ENCODE measurements at regions not wholly inside any gene's neighbourhood (a gene's known extent, or its start where the extent isn't known, plus 50 kb on each side); places are given as distances from the start of the nearest gene placed in this dataset.

- Histone ChIP-seq H3K4me1 (peaks cover 7 to 22% (median 14%) of the 10 kb centered on the region in 4 donors), H3K9me3 (no peaks in the 10 kb centered on the region), H3K36me3 (no peaks in the 10 kb centered on the region), H3K27me3 (no peaks in the 10 kb centered on the region), H3K4me3 (no peak overlapping the region), H3K27ac (peak overlapping the region in 3 of 5 donors; percentile 2 to 53 (median 25))
- peak; percentile 63 to 80 for DNase-seq
- 29 to 46% (median 36%) methylated on average over 5 of the region's 5 CpGs for WGBS, 5 donors
- TF ChIP-seq CTCF (IDR thresholded peaks at IDR 0.05) (no peak), POLR2AphosphoS5 (IDR thresholded peaks at IDR 0.05) (peak in 2 of 3 donors; percentile 24 to 25), POLR2A (IDR thresholded peaks at IDR 0.05) (no peak), EP300 (IDR thresholded peaks at IDR 0.05) (no peak)
- intact Hi-C loops (cut with DNase I; ENCODE audit: low total_unique reads) = no loop called here
Observed at GRCh38 chr1:172960454-172961208, 90.1 kb downstream of the TNFSF18 start.

- WGBS, 5 donors = 49 to 65% (median 58%) methylated on average over 1 of the region's 1 CpG
- intact Hi-C loops (cut with DNase I; ENCODE audit: low total_unique reads) = no loop called here
Observed at GRCh38 chr1:172964864-172965263, 85.9 kb downstream of the TNFSF18 start.

GRCh38 chr1:172966844-172967540 lies 83.7 kb downstream of the TNFSF18 start:
- H3K36me3 ChIP-seq = no peaks in the 10 kb centered on the region
- H3K27me3 ChIP-seq = no peaks in the 10 kb centered on the region
- intact Hi-C loops (cut with DNase I; ENCODE audit: low total_unique reads) = no loop called here
- H3K9me3 ChIP-seq = no peaks in the 10 kb centered on the region
- H3K4me1 ChIP-seq = peaks cover 4 to 9% (median 6%) of the 10 kb centered on the region in 4 donors
- TF ChIP-seq CTCF (IDR thresholded peaks at IDR 0.05) = no peak
- no peak for TF ChIP-seq POLR2AphosphoS5 (IDR thresholded peaks at IDR 0.05)
- TF ChIP-seq POLR2A (IDR thresholded peaks at IDR 0.05) = no peak
- TF ChIP-seq EP300 (IDR thresholded peaks at IDR 0.05) = no peak
- DNase-seq = no peak
- H3K4me3 ChIP-seq = no peak overlapping the region
- H3K27ac ChIP-seq = no peak overlapping the region

More at GRCh38 chr1:172964864-172965263, 85.9 kb downstream of the TNFSF18 start:
- TF ChIP-seq POLR2AphosphoS5 (IDR thresholded peaks at IDR 0.05) (no peak), EP300 (IDR thresholded peaks at IDR 0.05) (no peak)
- H3K36me3 ChIP-seq = no peaks in the 10 kb centered on the region
- H3K4me1 ChIP-seq = peaks cover under 1 to 18% (median 11%) of the 10 kb centered on the region in 4 donors
- no peak overlapping the region for H3K27ac ChIP-seq
- no peak overlapping the region for H3K4me3 ChIP-seq
- no peaks in the 10 kb centered on the region for H3K27me3 ChIP-seq
- H3K9me3 ChIP-seq = no peaks in the 10 kb centered on the region
- no peak for DNase-seq

- Histone ChIP-seq H3K4me3 (no peak overlapping the region), H3K9me3 (no peaks in the 10 kb centered on the region), H3K36me3 (no peaks in the 10 kb centered on the region), H3K27me3 (no peaks in the 10 kb centered on the region), H3K4me1 (peaks cover 4 to 11% (median 7%) of the 10 kb centered on the region in 4 donors), H3K27ac (no peak overlapping the region)
- no peak for DNase-seq
- no peak for TF ChIP-seq POLR2A (IDR thresholded peaks at IDR 0.05)
- no peak for TF ChIP-seq CTCF (IDR thresholded peaks at IDR 0.05)
- no peak for TF ChIP-seq EP300 (IDR thresholded peaks at IDR 0.05)
- no peak for TF ChIP-seq POLR2AphosphoS5 (IDR thresholded peaks at IDR 0.05)
- intact Hi-C loops (cut with DNase I; ENCODE audit: low total_unique reads) = no loop called here
Observed at GRCh38 chr1:172967936-172968335, 82.8 kb downstream of the TNFSF18 start.

GRCh38 chr1:172969611-172970010 lies 81.1 kb downstream of the TNFSF18 start:
- no peaks in the 10 kb centered on the region for H3K36me3 ChIP-seq

More at GRCh38 chr1:172969611-172970010, 81.1 kb downstream of the TNFSF18 start:
- no peak overlapping the region for H3K27ac ChIP-seq
- peaks cover 4 to 11% (median 7%) of the 10 kb centered on the region in 4 donors for H3K4me1 ChIP-seq
- TF ChIP-seq CTCF (IDR thresholded peaks at IDR 0.05) (no peak), EP300 (IDR thresholded peaks at IDR 0.05) (no peak), POLR2A (IDR thresholded peaks at IDR 0.05) (no peak), POLR2AphosphoS5 (IDR thresholded peaks at IDR 0.05) (no peak)
- no peak overlapping the region for H3K4me3 ChIP-seq
- no peak for DNase-seq
- intact Hi-C loops (cut with DNase I; ENCODE audit: low total_unique reads) = no loop called here
- H3K27me3 ChIP-seq = no peaks in the 10 kb centered on the region
- no peaks in the 10 kb centered on the region for H3K9me3 ChIP-seq

Measured in stomach (tissue), 8 donors.